Esophagus squamous epithelium (tissue), 4 donors: ENCODE measurements at regions not wholly inside any gene's neighbourhood (a gene's known extent, or its start where the extent isn't known, plus 50 kb on each side); places are given as distances from the start of the nearest gene placed in this dataset.

ENCODE experiments used
- CTCF ChIP-seq, 6 experiments: fragments of 450-650 bp in 4 of 6; fragments of 200-600 bp in 2 of 6; sonication (generic) in 2 of 6; IDR thresholded peaks; one replicate each; pipeline ENCODE4 v1.5.1; 2016 to 2019; ENCODE audit warnings: antibody characterized with exemption in 6 of 6, mild to moderate bottlenecking in 4 of 6, moderate library complexity in 4 of 6
- POLR2A ChIP-seq, 4 donors: fragments of 450-650 bp; IDR thresholded peaks; one replicate each; pipeline ENCODE4 v1.6.1; 2017; ENCODE audit warnings: antibody characterized with exemption in 4 of 4, mild to moderate bottlenecking in 4 of 4, moderate library complexity in 3 of 4

- TF ChIP-seq CTCF (IDR thresholded peaks at IDR 0.05): no peak
- no peak for TF ChIP-seq POLR2A (IDR thresholded peaks at IDR 0.05)
These were observed 678.2 kb upstream of the FSHR start for GRCh38 chr2:49832555-49832954.
